ENCODE measurements at regions not wholly inside any gene's neighbourhood (a gene's known extent, or its start where the extent isn't known, plus 50 kb on each side); places are given as distances from the start of the nearest gene placed in this dataset.

GRCh38 chr2:12389344-12390045 is 327.2 kb upstream of the TRIB2 start:
- DNase-seq: no peak

- no peak for DNase-seq
Observed at GRCh38 chr2:12391116-12391515, 325.6 kb upstream of the TRIB2 start.

- no peak for DNase-seq
Observed at GRCh38 chr2:12396699-12397098, 320.0 kb upstream of the TRIB2 start.

GRCh38 chr2:12397854-12398253 is 318.9 kb upstream of the TRIB2 start:
- DNase-seq: no peak

- DNase-seq: no peak
Observed at GRCh38 chr2:12399240-12399639, 317.5 kb upstream of the TRIB2 start.

- DNase-seq: no peak
Observed at GRCh38 chr2:12400543-12400942, 316.2 kb upstream of the TRIB2 start.

- no peak for DNase-seq
Observed at GRCh38 chr2:12402440-12403139, 314.1 kb upstream of the TRIB2 start.

GRCh38 chr2:12404497-12404896 is 312.2 kb upstream of the TRIB2 start:
- no peak for DNase-seq

GRCh38 chr2:12407160-12407559 is 309.6 kb upstream of the TRIB2 start:
- no peak for DNase-seq

GRCh38 chr2:12412898-12413305 is 303.8 kb upstream of the TRIB2 start:
- DNase-seq: no peak

- DNase-seq: no peak
Observed at GRCh38 chr2:12415536-12415935, 301.2 kb upstream of the TRIB2 start.

GRCh38 chr2:12416600-12416999 is 300.1 kb upstream of the TRIB2 start:
- DNase-seq: peak; percentile 53

- DNase-seq: no peak
Observed at GRCh38 chr2:12417786-12418185, 298.9 kb upstream of the TRIB2 start.

GRCh38 chr2:12419803-12420202 is 296.9 kb upstream of the TRIB2 start:
- no peak for DNase-seq

- no peak for DNase-seq
Observed at GRCh38 chr2:12421046-12421445, 295.7 kb upstream of the TRIB2 start.

- DNase-seq: no peak
Observed at GRCh38 chr2:12424219-12424618, 292.5 kb upstream of the TRIB2 start.

GRCh38 chr2:12424809-12425208 is 291.9 kb upstream of the TRIB2 start:
- no peak for DNase-seq

- no peak for DNase-seq
Observed at GRCh38 chr2:12428324-12428723, 288.4 kb upstream of the TRIB2 start.

- no peak for DNase-seq
Observed at GRCh38 chr2:12428786-12429185, 287.9 kb upstream of the TRIB2 start.

- DNase-seq: no peak
Observed at GRCh38 chr2:12429779-12430406, 286.8 kb upstream of the TRIB2 start.

GRCh38 chr2:12430407-12431133 is 286.2 kb upstream of the TRIB2 start:
- DNase-seq: no peak

- DNase-seq: no peak
Observed at GRCh38 chr2:12432985-12433625, 283.6 kb upstream of the TRIB2 start.

- no peak for DNase-seq
Observed at GRCh38 chr2:12433626-12433990, 283.1 kb upstream of the TRIB2 start.
